HG02610 (cell line): ENCODE measurements at regions not wholly inside any gene's neighbourhood (a gene's known extent, or its start where the extent isn't known, plus 50 kb on each side); places are given as distances from the start of the nearest gene placed in this dataset.
"Not testable (repeated sequence)": the region's sequence is repeated elsewhere in the genome, so short reads cannot be mapped to it uniquely, and the experiment has no call there.

ENCODE experiments used
- ATAC-seq: cut with Tn5 transposase; IDR thresholded peaks from one replicate; pipeline ENCODE4 v1.9.1; 2021; ENCODE audit warnings: mild to moderate bottlenecking, moderate library complexity; ENCODE audit not compliant: unreplicated experiment

DNA sequence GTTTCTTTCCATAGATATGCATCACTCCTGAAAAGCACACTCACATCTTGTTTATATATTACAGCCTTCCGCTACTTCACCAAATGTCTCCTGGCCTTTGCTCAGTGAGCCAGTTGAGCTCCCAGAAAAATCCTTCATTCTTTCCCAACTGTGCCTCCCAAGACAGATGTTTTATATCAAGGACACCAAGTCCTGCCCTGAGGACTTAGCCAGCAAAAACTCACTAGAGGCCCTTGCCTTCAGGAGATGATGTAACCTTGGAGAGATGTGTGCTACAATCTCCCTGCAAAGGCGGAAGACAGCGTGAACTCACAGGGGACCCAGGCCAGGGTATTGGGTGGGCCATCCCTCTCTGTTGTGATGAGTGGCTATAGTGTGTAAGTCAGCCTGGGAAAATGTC, 86.1 kb upstream of the CTAGE1 start:
- no peak for ATAC-seq

DNA sequence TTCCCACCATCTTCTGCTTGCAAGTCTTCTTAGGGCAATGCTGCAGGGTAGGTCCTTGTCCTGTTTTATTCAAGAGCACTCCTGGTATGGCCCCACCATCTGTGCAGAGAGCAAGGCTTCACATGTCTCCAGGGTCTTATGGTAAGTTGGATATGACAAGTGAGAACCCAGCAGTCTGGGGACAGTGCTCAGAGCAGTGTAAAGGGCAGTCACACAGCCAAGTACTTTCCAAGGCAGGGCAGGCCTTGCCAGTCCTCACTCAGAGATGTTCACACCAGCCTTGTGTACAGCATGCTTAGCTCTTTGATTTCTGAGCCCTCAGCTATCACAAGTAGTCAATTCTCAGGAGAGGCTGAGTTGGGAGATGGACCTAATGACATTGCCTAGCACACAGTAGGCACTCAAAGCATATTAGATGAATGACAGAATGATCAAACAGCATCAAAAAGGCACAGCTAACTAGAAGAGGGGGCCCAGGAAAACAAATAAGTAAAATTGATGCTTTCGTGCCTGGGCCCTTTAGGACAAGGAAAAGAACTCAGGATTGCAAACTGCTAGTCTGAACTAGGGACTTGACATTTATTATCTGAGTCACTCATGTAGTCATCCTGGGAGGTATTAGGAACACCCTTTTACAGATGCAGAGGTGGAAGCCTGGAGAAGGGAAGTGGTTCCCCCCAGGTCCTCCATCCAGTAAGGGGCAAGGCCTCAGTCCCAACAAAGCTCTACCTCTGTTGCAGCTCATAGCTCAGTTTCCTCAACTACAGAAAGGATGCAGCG, 86.7 kb upstream of the CTAGE1 start:
- ATAC-seq, result no peak

DNA sequence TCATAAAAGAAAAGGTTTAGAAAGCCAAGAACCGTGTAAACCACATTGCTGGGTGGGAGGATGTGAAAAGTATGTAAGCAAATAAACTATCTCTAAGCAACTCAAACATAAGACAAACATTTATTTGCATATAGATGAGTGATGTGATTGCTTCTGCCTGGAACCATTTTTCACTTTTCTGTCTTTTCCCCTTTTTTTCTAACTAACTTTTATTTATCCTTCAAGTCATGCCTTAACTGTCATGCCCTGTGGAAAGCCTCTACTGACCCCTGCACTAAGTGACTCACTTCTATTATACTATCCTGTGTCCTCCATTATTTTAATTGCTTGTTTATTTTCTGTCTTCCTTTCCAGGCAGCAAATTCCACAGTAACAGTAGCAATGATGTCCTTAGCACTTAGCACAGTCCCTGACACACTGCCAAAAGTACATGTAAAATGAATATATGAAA, 87.5 kb upstream of the CTAGE1 start:
- no peak for ATAC-seq

DNA sequence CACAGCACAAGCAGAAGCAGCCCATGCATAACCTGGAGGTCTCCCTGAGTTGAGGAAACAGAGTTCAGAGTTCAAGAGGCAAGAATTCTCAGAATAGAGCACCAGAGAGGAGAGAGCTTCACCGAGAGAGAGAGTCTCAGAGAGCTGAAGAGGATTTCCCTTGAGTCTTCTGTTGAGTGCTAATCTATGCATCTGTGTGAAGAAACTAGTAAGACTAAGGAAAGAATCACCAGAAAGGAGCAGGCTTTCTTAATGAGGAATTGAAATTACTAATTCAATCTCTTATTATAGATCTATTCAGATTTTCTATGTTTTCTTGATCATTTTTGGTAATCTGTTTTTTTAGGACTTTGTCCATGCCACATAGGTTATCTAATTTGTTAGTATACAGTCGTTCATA, 89.3 kb upstream of the CTAGE1 start:
- ATAC-seq, result no peak

DNA sequence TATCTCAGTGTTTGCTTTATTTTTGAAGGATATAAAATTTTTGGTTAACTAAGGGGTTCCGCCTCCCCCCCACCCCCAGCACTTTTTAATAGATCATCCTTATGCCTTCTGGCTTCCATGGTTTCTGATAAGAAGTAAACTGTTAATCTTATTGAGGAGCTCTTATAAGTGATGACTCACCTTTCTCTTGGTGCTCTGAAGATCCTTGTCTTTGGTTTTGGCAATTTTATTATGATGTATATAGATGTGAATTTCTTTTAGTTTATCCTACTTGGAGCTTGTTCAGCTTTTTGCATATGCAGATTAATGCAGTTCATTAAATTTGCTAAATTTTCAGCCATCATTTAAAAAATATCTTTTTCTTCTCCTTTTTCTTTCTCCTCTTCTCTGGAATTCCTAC, 91.7 kb upstream of the CTAGE1 start:
- ATAC-seq, result no peak

DNA sequence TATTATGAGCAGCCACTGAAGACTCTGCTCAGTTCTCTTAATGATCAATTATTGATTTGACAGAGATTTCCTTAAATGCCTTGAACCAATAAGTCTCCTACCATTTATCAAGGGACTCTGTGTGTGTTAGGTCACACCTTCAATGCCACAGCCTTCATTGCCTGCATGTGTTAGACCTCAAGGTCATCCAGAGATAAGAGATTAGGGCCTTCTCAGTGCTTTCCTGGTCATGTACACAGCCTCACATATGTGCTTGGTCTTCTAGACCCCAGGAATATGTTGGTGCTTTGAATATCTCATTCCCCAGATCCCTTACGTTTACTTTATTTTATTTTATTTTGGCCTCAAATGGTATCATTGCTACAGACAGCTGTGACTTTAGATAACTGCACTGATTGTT, 93.0 kb upstream of the CTAGE1 start:
- no peak for ATAC-seq

DNA sequence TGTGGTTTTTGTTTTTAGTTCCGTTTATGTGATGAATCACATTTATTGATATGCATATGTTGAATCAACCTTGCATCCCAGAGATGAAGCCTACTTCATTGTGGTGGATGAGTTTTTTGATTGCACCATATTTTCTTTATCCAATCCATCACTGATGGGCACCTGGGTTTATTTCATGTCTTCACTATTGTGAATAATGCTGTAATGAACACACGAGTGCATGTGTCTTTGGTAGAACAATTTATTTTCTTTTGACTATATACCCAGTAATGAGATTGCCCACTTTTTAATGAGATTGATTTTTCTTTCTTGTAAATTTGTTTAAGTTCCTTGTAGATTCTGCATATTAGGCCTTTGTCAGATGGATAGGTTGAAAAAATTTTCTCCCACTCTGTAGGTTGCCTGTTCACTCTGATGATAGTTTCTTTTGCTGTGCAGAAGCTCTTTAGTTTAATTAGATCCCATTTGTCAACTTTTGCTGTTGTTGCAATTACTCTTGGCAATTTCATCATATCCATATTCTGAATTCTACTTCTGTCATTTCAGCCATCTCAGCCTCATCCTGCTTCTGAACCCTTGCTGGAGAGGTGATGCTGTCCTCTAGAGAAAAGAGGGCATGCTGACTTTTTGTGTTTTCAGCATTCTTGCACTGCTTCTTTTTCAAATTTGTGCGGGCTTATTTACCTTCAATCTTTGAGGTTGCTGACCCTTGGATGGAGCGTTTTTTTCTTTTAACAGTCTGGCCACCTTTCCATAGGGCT, 96.2 kb upstream of the CTAGE1 start:
- no peak for ATAC-seq

DNA sequence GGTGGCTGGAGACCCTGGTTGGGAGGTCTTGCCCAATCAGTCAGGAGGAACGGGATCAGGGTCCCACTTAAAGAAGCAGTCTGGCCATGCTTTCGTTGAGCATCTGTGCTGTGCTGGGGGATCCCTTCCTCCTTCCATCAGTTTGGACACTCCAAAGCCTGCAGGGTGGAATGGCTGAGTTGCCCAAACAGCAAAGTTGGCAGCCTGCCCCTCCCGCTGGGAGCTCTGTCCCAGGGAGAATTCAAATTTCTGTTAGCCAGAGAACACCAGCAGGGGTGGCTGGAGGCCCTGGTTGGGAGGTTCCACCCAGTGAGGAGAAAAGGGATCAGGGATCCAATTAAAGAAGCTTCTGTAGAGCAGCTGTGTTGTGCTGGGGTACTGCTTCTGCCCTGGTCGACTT, 96.9 kb upstream of the CTAGE1 start:
- ATAC-seq, result no peak

DNA sequence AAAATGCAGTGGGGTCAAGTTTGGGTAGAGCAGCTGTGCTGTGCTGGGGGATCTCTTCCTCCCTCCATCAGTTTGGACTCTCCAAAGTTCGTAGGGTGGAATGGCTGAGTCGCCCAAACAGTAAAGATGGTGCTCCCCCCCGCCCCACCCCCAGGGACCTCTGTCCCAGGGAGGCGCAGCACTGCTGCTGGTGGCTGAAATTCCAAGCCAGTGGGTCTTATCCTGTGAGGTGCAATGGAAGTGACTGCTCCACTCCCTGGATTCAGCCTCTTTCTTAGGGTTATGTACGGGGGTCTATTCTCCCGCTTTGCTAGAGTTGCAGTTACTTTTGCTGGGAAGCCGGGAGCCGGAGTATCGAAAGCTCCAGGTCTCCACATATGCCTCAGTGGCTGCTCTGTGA, 97.5 kb upstream of the CTAGE1 start:
- no peak for ATAC-seq

DNA sequence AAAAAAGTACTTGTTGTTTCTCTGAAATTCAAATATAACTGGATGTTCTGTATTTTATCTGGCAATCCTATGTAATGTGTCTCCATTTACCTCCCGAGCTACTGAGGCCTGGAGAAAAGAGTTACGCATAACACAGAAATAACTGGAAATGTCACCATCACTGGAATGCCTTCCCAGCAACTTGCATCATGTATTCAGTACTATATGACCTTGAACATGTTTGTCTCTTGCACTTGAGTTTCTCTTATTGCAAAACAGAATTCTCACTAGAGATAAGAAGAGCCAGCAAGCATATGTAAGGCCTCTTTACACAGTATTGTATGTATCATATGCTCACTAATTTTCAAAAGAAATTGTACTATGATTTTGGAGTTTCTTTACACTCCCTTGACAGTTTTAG, 99.6 kb upstream of the CTAGE1 start:
- ATAC-seq, result no peak

DNA sequence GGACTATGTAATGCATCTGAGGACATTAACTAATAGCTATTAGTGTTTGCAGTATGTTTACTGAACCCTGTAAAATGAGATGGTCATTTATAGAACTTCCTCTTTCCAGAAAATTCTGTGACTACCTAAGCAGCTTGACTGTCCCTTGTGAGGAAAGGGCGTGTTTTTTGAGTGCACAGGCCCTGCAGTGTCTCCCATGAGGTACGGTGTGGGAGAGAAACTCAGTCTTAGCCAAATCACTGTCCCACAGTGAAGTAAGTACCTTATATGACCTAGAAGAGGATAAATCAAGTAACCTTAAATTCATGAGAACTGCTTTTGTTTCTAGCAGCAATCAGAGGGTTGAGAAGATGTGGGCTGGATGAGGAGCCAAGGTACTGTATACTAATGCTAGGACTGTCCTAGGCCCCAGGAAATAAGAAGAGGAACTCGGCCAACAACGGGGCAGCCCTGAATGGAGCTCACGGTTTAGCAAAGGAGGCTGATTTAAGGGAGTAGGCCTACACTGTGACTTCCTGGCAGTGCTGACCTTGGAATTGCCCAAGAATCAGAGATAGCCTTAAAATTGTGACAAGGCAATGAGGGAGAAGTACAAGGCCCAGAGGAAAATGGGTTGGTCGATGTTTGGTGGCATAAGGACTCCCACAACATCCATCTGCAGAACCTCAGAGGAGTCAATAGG, 103.5 kb upstream of the CTAGE1 start:
- ATAC-seq, result no peak

DNA sequence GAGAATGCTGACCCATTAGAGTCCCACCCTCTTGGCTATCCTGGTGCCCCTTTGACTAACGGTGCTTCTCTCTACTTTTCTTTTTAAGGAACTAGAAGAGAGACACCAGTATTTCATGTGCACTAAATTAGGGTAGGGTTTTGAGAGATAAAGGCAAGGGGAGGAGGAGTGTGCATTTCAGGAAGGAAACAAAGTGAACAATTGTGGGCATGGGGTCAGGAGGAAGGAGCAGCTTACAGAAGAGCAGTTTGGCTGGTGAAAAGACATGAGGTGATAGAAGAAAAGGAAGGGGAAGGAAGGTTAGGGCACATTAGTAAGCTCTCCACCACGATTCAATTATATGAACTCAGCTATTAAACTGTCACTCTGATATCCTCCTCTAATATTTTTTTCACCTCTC, 105.8 kb upstream of the CTAGE1 start:
- ATAC-seq, result no peak

DNA sequence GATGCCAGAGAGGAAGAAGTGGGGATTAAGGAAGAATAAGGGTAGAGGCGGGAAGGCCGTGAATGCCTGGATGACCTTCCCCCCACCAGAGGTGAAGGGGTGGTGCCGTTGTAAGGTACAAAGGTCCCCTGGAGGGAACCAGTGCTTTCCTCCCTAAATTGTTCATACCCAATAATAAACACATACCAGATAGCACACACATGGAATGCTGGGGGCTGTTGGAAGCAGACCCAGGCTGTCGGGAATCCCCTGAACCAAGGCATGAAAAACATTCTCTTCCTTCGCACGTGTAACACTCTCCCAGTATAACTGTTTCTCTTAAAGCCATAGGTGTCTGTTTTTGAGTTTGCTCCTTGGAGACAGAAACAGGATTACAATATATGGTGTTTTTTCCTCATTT, 107.1 kb upstream of the CTAGE1 start:
- ATAC-seq, result no peak

DNA sequence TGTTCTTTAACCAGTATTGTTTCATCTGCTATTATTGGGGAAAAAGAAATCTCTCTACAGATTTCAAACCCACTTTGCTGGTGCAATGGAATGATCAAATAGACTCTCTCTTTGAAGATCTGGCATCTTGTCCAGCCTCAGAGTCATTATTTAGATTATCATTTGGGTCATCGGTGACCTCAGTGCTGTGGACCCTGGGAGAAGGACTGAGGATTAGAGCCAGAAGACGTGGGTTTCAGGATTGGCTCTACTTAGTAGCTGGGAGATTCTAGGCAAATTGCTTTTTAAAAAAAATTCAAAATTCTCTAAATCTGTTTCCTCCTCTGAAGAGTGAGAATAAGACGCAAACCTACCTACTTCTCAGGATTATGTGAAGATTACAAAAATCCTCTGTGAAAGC, 107.6 kb upstream of the CTAGE1 start:
- ATAC-seq, result no peak

DNA sequence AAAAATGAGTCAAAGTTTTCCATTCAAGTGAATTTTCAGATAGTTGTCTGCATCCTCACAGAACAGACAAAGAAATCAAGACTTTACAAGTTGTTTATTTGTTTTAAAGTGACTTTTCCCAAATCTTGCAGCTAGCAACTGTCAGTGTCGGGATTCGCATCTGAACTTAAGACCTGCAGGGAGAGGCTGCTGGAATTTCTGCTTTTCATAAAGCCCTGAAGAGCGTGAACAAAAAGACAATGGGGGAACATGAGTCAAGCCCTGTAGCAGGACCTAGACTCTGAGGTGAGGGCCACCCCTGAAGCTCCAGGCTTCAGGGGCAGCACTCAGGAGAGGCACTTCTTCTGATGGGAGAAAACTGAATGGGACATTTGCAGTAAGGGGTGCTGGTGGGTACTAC, 108.2 kb upstream of the CTAGE1 start:
- ATAC-seq, result no peak

DNA sequence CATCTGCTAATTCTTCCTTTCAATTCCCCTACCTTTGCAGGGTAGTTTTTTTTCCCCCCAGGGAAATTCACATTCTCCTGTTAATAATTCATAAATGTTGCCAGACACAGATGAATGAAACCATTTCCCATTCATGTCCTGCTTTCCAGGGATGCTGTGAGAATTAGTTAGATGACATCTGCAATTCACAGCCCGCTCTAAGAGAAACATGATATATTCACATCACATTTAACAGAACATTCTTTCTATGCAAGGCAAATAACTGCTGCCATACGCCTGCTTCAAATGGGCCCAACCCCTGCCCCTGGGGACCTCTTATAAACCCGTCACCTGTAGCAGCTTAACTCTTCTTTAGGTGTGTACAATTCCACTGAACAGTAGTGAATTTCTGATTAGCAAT, 110.6 kb upstream of the CTAGE1 start:
- ATAC-seq, result no peak

DNA sequence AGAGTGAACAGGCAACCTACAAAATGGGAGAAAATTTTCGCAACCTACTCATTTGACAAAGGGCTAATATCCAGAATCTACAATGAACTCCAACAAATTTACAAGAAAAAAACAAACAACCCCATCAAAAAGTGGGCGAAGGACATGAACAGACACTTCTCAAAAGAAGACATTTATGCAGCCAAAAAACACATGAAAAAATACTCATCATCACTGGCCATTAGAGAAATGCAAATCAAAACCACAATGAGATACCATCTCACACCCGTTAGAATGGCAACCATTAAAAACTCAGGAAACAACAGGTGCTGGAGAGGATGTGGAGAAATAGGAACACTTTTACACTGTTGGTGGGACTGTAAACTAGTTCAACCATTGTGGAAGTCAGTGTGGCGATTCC, 117.0 kb upstream of the CTAGE1 start:
- ATAC-seq, result not testable (repeated sequence)

DNA sequence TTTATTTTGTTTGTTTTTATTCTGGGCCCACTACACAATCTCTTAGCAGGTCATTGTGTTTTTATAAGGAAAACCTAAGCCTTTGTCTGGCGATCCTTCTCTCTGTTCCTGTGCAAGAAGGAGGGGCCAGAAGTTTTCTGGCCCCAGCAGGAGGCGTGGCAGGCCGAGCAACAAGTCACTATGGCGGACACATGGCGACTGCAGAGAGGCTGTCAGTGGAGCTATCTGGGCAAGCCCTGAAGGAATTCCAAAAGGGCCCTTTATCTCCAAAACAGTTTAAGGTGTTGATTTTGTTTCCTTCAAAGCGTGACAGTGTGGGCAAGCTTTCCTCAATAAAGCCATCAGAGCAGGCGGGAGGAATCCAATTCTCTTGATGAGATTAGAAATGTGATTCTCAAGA, 118.8 kb upstream of the CTAGE1 start:
- ATAC-seq, result no peak

DNA sequence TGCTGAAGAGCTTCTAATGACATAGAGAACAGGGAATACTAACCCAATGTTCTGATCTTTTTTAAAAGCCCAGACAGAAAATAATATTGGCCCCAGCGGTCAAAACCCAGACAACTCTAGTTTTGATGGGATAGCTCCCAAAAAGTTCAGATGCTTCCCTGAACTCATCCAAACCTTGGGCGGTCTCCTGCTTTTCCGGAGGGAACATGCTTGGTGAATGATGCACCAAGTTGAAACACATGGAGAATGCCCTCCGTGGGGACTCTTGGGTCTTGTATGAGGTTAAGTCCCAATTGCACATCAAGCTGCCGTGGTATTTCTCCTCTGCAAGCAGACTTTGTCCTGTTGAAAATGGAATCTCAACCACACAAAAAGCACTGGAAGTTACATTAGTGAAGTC, 120.7 kb upstream of the CTAGE1 start:
- ATAC-seq, result no peak

DNA sequence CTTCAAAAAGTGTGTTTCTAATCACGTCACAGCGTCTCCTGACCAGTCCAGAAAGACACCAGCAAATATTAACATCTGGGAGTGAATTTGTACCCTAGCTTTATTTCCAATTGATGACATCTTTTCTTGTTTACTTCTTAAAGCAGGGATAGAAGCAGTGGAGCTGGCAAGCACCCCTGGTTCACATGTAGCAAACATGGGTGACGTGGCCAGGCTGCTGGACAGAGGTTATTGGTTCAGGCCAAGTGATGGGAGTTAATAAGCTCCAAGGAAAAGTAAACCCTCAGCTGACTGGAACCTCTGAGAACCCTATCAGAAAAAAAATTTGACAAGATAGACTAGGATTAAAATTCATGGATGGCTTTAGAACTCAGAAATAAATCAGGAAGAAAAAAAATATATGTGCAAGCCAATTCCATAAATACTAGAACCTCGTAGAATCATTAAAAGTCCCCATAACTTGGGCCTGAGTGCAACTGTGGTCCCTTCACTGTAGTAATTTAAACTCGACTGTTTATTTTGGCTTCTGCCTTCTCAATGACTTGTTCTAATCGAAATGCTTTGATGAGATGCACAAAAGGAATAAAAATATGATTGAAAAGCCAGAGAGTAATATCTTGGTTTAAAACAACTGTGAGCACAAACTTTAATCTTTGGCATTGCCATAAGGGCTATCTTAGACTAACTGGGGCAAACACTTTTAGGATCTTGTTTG, 121.5 kb upstream of the CTAGE1 start:
- no peak for ATAC-seq

DNA sequence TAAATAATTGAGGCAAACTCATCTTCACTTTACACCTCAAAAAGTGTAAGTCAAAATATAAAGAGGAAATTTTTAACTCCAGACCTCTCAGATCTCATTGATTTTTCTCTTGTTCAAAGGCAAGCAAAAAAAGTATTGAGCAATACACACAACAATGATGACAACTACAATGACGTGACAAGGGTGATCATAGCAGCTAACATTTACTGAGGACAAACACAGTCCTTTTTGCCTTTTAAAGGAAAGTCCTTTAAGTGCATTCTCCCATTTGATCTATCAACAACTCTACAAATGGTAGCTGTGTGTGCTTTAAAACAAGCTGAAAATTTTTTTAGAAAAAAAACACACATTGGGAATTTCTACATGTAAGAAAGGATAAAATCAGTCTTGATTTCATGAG, 123.5 kb upstream of the CTAGE1 start:
- no peak for ATAC-seq
